ENCODE measurements at regions not wholly inside any gene's neighbourhood (a gene's known extent, or its start where the extent isn't known, plus 50 kb on each side); places are given as distances from the start of the nearest gene placed in this dataset.

- Histone ChIP-seq H3K9me3 (ENCODE audit: low read depth) (peaks cover 12% of the 10 kb centered on the region), H3K9me2 (replicated peaks; ENCODE audit: insufficient read depth) (no peaks in the 10 kb centered on the region), H3K79me2 (no peaks in the 10 kb centered on the region), H2AFZ (no peak overlapping the region), H3K4me1 (ENCODE audit: insufficient read depth) (peaks cover 40% of the 10 kb centered on the region), H3K4me2 (no peak overlapping the region), H3K27ac (no peak overlapping the region), H3K36me3 (replicated peaks; ENCODE audit: insufficient read depth, low read depth) (no peaks in the 10 kb centered on the region), H3K27me3 (no peaks in the 10 kb centered on the region), H4K20me1 (ENCODE audit: insufficient read depth, poor library complexity, severe bottlenecking) (no peaks in the 10 kb centered on the region), H3K4me3 (no peak overlapping the region)
- TF ChIP-seq, protein P1, sequence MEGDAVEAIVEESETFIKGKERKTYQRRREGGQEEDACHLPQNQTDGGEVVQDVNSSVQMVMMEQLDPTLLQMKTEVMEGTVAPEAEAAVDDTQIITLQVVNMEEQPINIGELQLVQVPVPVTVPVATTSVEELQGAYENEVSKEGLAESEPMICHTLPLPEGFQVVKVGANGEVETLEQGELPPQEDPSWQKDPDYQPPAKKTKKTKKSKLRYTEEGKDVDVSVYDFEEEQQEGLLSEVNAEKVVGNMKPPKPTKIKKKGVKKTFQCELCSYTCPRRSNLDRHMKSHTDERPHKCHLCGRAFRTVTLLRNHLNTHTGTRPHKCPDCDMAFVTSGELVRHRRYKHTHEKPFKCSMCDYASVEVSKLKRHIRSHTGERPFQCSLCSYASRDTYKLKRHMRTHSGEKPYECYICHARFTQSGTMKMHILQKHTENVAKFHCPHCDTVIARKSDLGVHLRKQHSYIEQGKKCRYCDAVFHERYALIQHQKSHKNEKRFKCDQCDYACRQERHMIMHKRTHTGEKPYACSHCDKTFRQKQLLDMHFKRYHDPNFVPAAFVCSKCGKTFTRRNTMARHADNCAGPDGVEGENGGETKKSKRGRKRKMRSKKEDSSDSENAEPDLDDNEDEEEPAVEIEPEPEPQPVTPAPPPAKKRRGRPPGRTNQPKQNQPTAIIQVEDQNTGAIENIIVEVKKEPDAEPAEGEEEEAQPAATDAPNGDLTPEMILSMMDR (IDR thresholded peaks at IDR 0.05; ENCODE audit: poor library complexity), result no peak
- no peak for TF ChIP-seq EZH2 (IDR thresholded peaks at IDR 0.05; ENCODE audit: borderline replicate concordance)
- TF ChIP-seq EZH2phosphoT487 (IDR thresholded peaks at IDR 0.05; ENCODE audit: low read depth, severe bottlenecking, unreplicated experiment), result no peak
- no peak for DNase-seq (ENCODE audit: low spot score)
- WGBS (ENCODE audit: low lambda C conversion rate, missing lambda C conversion rate), result 84% methylated on average over 2 of the region's 2 CpGs
Measured at GRCh38 chr18:10038268-10038667, 124.5 kb downstream of the VAPA start.

GRCh38 chr18:10040287-10041011 is 126.6 kb downstream of the VAPA start:
- Histone ChIP-seq H3K79me2 (no peaks in the 10 kb centered on the region), H3K4me1 (ENCODE audit: insufficient read depth) (peaks cover 28% of the 10 kb centered on the region), H2AFZ (no peak overlapping the region), H3K27ac (peak overlapping the region; percentile 92), H4K20me1 (ENCODE audit: insufficient read depth, poor library complexity, severe bottlenecking) (no peaks in the 10 kb centered on the region), H3K4me2 (peak overlapping the region; percentile 23), H3K9me2 (replicated peaks; ENCODE audit: insufficient read depth) (no peaks in the 10 kb centered on the region), H3K9me3 (ENCODE audit: low read depth) (peaks cover 12% of the 10 kb centered on the region), H3K36me3 (replicated peaks; ENCODE audit: insufficient read depth, low read depth) (no peaks in the 10 kb centered on the region), H3K27me3 (no peaks in the 10 kb centered on the region), H3K4me3 (no peak overlapping the region)
- 15% methylated on average over 4 of the region's 4 CpGs for WGBS (ENCODE audit: low lambda C conversion rate, missing lambda C conversion rate)
- TF ChIP-seq EZH2 (IDR thresholded peaks at IDR 0.05; ENCODE audit: borderline replicate concordance) (no peak), EZH2phosphoT487 (IDR thresholded peaks at IDR 0.05; ENCODE audit: low read depth, severe bottlenecking, unreplicated experiment) (no peak)
- TF ChIP-seq, protein P1 (IDR thresholded peaks at IDR 0.05; ENCODE audit: poor library complexity), result no peak
- peak; percentile 67 for DNase-seq (ENCODE audit: low spot score)

DNA sequence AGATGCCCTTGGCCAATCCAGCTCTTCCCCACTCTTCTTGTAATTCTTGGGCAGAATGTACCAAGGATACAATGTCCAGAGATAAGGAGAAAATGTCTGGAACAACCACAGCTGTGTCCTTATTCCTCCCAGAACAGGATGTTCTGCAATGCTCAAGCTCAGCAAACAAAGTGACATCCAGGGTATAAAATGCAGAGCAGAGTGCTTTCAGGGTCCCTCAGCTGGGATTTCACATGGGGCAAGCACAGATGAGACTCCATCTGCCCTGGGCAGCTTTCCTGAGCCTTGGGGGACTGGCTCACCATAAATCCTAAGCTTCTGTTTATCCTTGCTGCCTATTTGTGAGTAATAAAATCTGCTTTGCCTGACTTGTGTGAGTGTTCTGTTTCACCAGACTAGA is 127.4 kb downstream of the VAPA start:
- Histone ChIP-seq H4K20me1 (ENCODE audit: insufficient read depth, poor library complexity, severe bottlenecking) (no peaks in the 10 kb centered on the region), H3K4me2 (peak overlapping the region; percentile 23), H3K36me3 (replicated peaks; ENCODE audit: insufficient read depth, low read depth) (no peaks in the 10 kb centered on the region), H3K27ac (peak overlapping the region; percentile 92), H3K9me2 (replicated peaks; ENCODE audit: insufficient read depth) (no peaks in the 10 kb centered on the region), H3K27me3 (no peaks in the 10 kb centered on the region), H3K4me3 (no peak overlapping the region), H3K9me3 (ENCODE audit: low read depth) (peaks cover 12% of the 10 kb centered on the region), H3K79me2 (no peaks in the 10 kb centered on the region), H3K4me1 (ENCODE audit: insufficient read depth) (peaks cover 21% of the 10 kb centered on the region), H2AFZ (no peak overlapping the region)
- DNase-seq (ENCODE audit: low spot score), result peak; percentile 70
- no peak for TF ChIP-seq EZH2phosphoT487 (IDR thresholded peaks at IDR 0.05; ENCODE audit: low read depth, severe bottlenecking, unreplicated experiment)
- TF ChIP-seq, protein P1 (IDR thresholded peaks at IDR 0.05; ENCODE audit: poor library complexity), result no peak
- no peak for TF ChIP-seq EZH2 (IDR thresholded peaks at IDR 0.05; ENCODE audit: borderline replicate concordance)

Data from hepatocyte (in vitro differentiated cells).